Activated naive CD4-positive, alpha-beta T cell treated with anti-CD3 and anti-CD28 coated beads, Interleukin-2, amount 50 U/mL, for 16 hours (primary cell): ENCODE measurements at regions not wholly inside any gene's neighbourhood (a gene's known extent, or its start where the extent isn't known, plus 50 kb on each side); places are given as distances from the start of the nearest gene placed in this dataset.
"Not testable (repeated sequence)": the region's sequence is repeated elsewhere in the genome, so short reads cannot be mapped to it uniquely, and the experiment has no call there.

ENCODE experiments used
- DNase-seq: peaks from one replicate; pipeline ENCODE4 v3.0.0-alpha.2; 2020

DNA sequence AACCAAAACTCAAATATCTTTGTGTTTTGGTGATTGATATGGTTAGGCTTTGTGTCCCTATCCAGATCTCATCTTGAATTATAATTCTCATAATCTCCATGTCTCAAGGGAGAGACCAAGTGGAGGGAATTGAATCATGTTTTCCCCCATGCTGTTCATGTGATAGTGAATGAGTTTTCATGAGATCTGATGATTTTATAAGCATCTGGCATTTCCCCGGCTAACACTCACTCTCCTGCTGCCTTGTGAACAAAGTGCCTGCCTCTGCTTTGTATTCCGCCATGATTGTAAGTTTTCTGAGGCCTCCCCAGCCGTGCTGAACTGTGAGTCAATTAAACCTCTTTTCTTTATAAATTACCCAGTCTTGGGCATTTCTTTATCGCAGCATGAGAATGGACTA, 419.5 kb downstream of the SH2D4B start:
- DNase-seq = no peak

DNA sequence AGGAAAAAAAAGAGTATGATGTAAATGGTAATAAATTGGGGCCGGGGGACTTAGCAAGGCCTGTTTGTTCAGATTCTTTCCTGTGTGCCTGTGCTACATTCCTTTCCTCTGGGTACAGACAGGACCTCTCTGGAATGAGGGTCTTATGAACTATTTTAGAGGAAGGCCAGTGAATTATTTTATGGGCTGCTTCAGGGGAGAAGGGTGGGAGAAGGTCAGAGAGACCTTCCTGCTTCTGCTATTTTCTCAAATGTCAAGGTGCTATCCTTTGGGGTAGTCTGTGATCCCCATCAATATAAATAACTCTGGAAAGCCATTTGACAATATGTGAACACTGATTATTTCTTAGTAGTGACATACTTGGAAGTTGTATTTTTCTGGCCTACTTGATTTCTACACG, 426.5 kb downstream of the SH2D4B start:
- no peak for DNase-seq

DNA sequence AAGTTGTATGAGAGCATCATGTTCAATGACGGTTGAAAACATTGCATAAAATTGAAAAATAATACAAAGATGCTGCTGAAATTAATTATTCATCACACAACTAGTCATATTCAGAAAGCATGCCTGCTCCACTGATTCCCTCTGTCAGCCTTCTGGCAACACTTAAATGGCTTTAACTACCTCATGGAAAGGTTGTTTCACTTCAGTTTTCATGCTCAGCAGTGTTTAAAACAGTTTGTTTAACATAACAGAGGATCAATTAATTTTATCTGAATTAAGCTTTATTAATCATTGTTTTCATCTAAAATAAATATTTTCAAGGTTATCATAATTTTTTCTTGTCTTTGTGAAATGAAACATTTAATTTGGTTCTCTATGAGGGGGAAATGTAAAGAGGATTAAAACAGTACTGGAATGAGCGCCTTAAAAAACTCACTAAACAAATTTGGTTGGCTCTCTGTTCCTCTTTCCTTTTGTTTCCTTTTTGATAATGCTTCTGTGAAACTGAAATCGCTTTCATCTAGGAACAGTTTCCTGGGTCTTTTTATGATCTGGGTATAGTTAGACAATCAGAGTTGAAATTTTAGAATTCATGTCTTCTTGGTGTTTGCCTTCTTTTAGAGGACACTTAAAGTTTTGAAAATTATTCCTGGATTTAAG, 427.4 kb downstream of the SH2D4B start:
- DNase-seq = no peak

DNA sequence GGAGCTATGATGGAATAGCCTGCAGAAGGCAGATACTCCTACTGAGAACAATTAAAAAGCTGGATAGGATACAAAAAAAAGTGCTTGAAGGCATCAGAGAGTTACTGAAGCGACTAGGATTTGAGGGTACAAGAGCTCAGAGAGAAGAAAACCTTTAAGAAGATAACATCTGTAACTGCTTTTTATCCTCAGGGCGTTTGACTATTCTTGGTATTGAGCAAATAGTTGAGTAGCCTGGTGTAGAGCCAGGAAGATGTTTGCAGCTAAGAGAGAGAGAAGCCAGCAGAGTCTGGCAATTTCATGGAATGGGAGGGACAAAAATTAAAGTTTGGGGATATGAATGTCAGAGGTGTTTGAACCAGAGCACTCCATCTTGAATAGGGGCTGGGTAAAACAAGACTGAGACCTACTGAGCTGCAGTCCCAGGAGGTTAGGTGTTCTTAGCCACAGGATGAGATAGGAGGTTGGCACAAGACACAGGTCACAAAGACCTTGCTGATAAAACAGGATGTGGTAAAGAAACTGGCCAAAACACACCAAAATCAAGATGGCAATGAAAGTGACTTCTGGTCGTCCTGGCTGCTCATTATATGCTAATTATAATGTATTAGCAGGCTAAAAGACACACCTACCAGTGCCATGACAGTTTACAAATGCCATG, 428.8 kb downstream of the SH2D4B start:
- no peak for DNase-seq

DNA sequence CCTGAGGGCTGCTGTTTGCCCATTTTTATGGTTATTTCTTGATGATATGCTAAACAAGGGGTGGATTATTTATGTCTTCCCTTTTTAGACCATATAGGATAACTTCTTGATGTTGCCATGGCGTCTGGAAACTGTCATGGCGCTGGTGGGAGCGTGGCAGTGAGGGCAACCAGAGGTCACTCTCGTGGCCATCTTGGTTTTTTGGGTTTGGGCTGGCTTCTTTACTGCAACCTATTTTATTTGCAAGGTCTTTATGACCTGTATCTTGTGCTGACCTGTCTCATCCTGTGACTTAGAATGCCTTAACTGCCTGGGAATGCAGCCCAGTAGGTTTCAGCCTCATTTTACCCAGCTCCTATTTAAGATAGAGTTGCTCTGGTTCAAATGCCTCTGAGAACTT, 429.7 kb downstream of the SH2D4B start:
- DNase-seq = not testable (repeated sequence)

DNA sequence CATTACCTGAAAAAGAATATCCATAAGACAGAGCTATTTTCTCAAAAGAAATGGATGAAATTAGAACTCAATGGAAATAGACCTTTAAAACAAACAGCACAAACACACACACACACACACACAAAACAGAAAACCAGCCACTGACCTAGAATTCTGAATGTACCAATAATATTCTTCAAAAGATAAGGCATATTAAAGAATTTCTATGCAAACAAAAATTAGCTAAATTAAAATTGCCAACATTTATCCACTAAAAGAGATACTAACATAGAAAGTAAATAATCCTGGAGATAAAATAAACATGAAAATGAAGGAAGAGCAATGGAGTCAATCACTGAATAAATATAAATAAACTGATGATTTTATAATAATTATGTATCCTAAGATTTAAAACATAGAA, 431.2 kb downstream of the SH2D4B start:
- DNase-seq = no peak

DNA sequence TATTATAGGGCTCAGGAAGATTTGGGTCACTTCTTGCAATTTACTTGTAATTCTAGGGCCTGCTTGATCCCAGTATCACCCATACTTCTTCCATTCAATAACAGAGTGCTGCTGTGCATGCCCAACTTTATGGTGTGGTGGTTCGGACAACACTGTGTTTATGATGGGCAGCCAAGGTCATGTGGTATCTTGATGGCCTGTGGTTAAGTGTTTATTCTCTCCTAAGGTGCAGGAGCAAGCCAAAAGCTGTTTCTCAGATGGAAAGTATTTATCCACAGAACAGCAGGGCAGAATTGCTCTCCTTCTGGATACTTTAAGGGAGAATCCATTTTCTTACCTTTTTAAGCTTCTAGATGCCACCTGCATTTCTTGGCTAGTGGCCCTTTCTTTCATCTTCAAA, 433.8 kb downstream of the SH2D4B start:
- no peak for DNase-seq

DNA sequence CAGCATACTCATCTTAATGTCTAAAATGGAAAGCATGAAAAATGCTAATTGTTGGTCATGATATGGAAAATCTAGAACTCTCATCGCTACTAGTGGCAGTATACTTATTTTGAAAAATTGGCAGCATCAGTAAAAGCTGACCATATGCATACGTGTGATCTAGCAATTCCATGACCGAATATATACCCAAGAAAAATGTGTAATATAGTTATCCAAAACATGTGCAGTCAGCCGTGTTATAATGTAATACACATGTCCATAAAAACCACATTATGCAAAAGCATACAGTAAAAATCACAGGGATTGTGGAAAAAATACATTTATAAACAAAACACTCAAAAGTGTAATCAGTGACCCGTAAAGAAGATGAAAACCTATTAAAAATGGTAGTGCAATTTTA, 439.0 kb downstream of the SH2D4B start:
- no peak for DNase-seq

DNA sequence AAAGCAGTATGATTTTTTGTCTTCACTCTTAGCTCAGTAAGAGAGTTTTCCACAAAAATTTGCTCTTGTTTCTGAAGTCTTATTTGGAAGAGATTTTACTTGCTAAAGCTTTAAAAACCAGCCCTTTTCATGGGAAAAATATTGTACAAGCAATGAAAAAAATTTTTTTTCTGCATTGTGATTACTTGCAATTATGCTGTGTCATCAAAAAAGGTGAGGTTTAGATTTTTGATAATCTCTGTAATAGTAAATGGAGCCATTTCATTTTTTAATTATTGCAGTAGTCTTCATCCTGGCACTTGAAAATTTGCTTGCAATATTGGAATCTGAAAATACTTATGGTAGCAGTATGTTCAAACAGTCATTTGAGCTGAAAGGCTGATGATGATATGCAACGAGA, 447.4 kb downstream of the SH2D4B start:
- no peak for DNase-seq

DNA sequence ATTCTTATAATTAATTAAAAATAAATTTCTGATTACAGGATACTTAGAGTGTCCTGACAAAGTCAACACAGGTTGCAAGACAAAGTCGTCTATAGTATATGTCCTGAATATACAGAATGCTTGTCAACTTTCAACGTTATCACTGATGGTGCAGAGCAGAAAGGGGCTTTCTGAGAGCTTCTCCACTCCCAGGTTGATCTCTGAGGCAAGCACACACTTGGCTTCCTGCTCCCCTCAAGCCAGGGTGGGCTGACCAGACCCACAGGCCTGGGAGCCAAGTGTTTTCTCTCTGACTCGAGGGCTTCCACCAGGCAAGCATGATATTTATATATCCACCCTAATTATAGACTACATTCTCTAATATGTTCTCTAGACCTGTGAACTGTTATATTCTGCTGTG, 448.9 kb downstream of the SH2D4B start:
- no peak for DNase-seq

DNA sequence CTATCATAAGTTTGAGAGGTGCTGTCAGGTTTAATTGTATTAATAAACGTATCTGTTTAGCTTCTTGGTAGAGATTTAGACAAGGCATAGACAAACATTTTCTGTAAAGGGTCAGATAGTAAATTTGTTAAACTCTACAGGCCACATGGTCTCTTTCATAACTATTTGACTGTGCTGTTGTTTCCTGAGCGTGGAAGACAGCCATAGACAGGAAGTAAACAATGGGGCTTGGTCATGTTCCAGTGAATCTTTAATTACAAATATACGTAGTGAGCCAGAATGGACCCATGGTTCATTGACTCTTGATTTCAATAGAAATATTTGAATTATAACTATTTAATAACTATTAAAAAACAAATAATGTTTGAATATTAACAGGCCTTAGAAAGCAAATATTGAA, 451.1 kb downstream of the SH2D4B start:
- DNase-seq = no peak

DNA sequence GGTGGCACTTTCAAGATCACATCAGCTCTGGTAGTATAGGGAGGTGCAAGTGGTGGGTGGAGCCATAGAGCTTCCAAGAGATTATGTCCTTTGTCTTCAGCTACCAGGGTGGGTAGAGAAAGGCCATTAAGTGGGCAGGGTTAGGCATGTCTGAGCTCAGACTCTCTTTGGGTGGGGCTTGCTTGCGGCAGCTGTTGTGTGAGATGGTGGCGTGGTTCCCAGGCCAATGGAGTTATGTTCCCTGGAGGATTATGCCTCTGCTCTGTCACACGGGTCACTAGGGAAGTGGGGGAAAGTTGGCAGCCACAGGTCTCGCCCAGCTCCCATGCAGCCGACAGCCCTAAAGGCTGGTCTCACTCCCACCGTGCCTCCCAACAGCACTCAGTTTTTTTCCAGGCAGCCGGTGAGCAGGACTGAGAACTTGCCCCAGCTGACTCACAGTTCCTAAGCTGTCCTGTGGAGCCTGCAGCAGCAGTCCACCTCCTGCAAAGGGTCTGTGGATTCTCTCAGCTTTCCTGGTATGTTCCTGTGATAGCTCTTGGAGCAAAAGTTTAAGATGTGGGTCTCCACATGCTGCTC, 459.0 kb downstream of the SH2D4B start:
- DNase-seq = no peak

DNA sequence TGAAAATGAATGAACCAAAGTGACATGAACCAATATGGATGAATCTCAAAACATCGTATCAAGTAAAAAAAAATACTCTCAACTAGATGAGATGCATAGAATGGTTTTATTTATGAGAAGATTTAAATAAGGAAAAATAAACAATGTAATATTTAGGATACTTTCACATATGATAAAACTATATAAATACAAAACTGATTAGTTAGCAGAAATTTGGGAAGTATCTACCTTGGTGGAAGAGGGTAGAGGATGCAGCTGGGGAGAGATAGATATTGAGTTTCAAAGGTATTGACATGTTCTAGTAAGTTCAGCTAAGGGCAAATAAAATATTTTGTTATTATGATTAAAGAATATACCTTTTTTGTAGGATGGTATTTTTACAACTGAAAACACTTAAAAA, 463.1 kb downstream of the SH2D4B start:
- no peak for DNase-seq

DNA sequence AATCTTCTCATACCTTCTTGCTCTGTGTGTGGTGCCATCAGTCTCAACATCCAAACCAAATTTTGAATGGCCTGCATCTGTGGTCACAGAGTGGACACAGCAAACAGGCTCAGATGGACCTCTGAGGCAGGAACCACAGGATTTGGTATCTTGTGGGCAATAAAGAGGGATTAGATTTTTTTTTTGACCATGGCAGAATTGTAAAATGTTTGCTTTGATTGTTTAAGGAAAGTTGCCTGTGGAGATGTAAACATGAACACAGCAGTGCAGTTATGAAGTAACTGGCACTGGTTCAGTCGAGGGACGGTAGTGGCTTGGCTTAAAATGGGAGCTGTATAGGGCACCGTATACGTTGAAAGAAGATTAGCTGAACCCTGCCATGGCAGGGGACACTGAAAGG, 464.7 kb downstream of the SH2D4B start:
- DNase-seq = no peak

DNA sequence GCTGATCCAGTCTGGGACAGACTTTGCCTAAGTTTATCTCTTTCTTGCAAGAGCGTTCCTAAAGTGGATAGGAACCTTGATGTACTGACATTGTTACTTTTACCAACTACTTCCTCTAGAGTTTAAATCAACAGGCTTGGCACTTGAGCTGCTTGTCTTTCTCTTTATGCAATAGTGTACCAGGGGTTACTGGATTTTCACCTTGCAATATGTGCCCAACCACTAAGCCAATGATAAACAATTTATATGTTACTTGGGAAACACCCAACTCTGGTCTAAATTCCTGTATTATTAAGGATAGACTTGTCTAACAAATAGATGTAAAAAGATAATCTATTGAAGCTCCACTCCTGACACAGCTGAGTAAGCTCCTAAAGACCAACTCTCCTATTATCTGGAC, 470.2 kb downstream of the SH2D4B start:
- no peak for DNase-seq

DNA sequence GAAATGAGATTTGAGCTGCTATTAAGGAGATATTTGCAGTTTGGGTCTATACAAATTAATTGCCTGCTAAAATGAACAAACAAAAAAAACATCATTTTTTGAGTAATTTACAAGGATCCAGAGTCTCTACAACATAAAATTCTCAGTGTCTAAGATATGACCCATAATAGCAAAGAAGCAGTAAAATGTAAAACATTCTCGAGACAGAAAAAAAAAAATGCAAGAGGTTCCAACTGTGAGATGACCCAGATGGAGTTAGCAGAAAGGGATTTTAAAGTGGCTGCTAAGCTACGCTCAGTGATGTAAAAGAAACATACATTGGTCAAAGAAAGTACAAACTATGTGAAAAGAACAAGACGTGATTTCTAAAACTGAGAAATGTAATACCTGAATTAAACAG, 471.0 kb downstream of the SH2D4B start:
- no peak for DNase-seq

DNA sequence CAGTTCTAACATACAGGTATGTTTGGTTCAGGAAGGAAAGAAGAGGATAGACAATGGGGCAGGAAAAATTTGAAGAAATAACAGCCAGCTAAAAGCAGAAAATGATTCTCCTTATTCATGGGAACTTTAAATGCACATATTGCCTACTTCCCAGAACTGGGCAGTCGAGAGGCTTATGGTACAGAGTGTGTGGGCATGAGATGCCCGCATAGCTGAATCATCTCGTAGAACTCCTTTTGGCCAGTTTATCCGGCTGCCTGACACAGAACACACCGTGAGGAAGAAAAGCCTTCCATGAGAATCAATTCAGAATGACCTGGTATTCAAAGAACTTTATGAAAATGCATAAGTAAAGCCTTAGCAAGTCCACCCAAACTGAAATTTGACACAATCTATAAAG, 471.6 kb downstream of the SH2D4B start:
- DNase-seq = no peak

DNA sequence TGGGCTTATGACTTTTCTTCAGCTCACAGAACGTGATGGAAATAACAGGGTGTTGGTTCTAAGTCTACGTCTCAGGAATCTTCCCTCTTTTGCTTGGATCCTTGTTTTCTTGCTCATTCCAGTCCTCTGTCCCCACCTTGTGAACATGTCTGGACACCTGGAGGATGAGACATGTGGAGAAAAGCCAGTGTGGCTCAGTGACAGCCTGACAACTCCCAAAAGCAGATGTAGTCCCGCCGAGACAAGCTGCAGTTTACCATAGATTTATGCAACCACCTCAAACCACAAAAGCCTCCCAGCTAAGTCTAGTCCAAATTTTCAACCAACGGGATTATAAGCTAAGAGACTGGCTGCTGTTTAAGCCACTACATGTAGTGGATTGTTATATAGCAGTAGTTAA, 476.1 kb downstream of the SH2D4B start:
- DNase-seq = no peak

DNA sequence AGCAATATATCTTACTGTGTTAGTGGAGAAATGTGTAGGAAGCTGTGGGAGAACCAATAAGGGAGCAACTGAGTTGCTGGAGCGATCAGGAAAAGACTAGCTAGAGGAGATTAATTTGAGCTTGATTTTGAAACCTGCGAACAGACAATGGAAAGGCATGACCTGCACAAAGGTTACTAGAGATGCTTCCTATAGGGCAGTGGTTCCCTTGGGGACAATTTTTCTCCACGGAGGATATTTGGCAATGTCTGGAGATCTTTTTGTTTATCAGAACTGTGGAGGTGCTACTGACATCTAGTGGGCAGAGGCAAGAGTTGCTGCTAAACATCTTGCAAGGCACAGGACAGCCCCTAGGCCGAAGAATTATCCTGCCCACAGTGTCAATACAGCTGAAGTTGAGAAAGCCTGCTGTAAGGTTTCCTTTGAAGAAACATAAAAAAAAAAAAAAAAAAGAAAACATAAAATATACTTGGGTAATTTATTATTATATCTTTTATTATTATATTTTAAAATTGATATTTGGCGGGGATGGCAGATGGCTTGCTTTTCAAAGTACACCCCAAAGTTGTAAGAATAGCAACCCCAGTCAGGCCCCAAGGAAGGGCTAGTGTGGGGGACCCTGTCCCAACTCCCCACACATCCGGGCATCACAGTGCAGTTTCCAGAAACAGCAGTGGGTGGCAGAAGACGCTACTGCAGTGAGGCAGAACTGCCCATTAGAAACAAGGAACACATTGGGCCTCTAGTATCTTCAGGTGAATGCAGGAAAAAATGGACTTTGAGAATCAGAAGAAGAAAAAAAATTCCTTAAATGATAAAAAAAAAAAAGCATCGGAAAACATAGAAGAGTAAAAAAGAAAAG, 481.6 kb downstream of the SH2D4B start:
- no peak for DNase-seq

DNA sequence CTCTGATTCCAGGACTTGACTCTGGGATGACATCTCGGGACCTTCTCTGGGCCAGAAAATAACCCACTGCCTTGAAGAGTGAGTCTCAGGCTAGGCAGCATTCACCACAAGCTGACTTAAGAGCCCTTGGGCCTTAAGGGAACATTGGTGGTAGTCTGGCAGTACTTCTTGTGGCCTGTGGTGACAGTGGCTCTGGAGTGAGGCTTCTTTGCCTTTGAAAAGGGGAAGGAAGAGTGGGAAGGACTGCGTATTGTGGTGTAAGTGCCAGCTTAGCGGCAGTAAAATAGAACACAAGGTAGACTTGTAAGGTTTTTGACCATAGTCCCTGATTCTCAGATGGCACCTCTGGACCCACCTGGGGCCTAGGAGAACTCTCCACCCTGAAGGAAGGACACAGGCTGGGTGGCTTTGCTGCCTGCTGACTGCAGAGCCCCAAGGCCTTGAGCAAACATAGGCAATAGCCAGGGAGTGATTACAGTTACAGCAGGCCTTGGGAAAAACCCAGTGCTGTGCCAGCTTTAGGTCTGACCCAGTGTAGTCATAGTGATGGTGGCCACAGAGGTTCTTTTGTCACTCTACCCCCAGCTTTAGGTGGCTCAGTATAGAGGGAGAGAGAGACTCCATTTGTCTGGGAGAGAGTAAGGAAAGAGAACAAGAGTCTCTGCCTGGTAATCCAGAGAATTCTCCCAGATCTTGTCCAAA, 483.9 kb downstream of the SH2D4B start:
- no peak for DNase-seq

DNA sequence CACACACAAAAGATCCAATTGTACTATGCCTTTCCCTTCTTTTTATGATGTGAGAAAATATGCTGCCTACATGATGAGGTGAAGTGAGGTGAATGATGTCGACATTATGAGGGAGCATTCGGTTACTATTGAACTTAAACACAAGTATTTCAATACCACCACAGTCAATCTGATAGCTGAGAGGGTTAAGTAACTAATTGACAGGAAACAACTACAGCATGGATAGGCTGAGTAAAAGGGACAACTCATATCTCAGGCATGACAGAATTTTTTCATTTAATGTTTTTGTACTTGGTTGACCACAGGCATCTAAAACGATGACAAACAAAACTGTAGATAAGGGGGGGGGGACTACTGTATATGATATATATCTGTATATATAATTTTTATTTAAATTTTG, 488.9 kb downstream of the SH2D4B start:
- DNase-seq = no peak

DNA sequence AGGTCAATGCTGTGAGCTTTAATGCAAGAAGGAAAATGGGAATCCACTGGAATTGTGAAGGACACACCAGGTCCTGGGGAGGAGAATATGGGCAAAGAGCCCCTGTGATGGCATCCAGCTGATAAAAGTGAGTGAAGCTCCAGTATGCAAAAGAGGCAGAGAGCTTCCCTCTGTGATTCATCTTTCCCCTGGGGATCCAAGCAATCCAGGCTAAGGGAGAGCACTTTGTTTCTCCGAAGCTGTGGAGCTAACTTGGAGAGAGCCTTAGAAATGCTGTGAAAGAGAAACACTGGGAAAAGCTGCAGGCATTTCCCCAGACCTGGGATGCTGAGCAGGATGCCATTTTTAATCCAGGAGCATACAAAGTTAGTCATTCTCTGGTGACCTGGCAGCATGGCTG, 489.5 kb downstream of the SH2D4B start:
- DNase-seq = no peak

DNA sequence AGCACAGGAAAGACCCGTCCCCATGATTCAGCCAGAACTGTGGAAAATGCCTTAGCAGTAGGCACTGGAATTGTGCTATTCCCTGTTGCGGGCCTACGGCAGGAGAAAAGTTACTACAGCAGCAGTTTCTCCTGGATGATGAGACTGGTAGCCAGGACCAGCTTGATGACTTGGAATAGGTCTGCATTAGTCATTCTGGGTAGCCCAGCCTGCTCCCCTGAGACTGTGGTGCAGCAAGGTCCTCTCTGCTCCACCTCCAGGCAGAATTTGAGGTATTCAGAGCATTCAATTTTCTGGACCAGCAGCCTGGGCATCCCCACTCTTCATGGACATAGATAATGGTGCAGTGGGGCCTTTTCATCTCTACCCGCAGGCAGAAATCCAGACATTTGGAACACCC, 490.0 kb downstream of the SH2D4B start:
- no peak for DNase-seq
